ENCODE measurements at regions not wholly inside any gene's neighbourhood (a gene's known extent, or its start where the extent isn't known, plus 50 kb on each side); places are given as distances from the start of the nearest gene placed in this dataset.

GRCh38 chr5:111676926-111677415, 80.0 kb downstream of the NREP start:
- no peaks in the 10 kb centered on the region for H3K27me3 Mint-ChIP-seq
- peaks cover 29% of the 10 kb centered on the region for H3K4me1 Mint-ChIP-seq (ENCODE audit: unreplicated experiment)
- no peak overlapping the region for H3K4me3 Mint-ChIP-seq
- H3K27ac Mint-ChIP-seq = no peak overlapping the region
- H3K9me3 Mint-ChIP-seq = no peaks in the 10 kb centered on the region
- no peak for TF ChIP-seq CTCF (conservative IDR thresholded peaks at IDR 0.05)
- no peaks in the 10 kb centered on the region for H3K36me3 Mint-ChIP-seq
- DNase-seq (ENCODE audit: extremely low spot score, unreplicated experiment) = no peak

GRCh38 chr5:111676466-111676865, 80.5 kb downstream of the NREP start:
- peaks cover 25% of the 10 kb centered on the region for H3K4me1 Mint-ChIP-seq (ENCODE audit: unreplicated experiment)
- H3K9me3 Mint-ChIP-seq = no peaks in the 10 kb centered on the region
- no peaks in the 10 kb centered on the region for H3K27me3 Mint-ChIP-seq
- TF ChIP-seq CTCF (conservative IDR thresholded peaks at IDR 0.05) = no peak
- no peaks in the 10 kb centered on the region for H3K36me3 Mint-ChIP-seq
- no peak overlapping the region for H3K27ac Mint-ChIP-seq
- H3K4me3 Mint-ChIP-seq = no peak overlapping the region
- no peak for DNase-seq (ENCODE audit: extremely low spot score, unreplicated experiment)

GRCh38 chr5:111675201-111675934, 81.6 kb downstream of the NREP start:
- no peaks in the 10 kb centered on the region for H3K36me3 Mint-ChIP-seq
- no peaks in the 10 kb centered on the region for H3K27me3 Mint-ChIP-seq
- no peak overlapping the region for H3K4me3 Mint-ChIP-seq
- DNase-seq (ENCODE audit: extremely low spot score, unreplicated experiment) = no peak
- H3K9me3 Mint-ChIP-seq = no peaks in the 10 kb centered on the region
- TF ChIP-seq CTCF (conservative IDR thresholded peaks at IDR 0.05) = no peak
- H3K4me1 Mint-ChIP-seq (ENCODE audit: unreplicated experiment) = peaks cover 14% of the 10 kb centered on the region
- H3K27ac Mint-ChIP-seq = no peak overlapping the region

- H3K36me3 Mint-ChIP-seq = no peaks in the 10 kb centered on the region
- no peaks in the 10 kb centered on the region for H3K9me3 Mint-ChIP-seq
- no peak for DNase-seq (ENCODE audit: extremely low spot score, unreplicated experiment)
- no peak overlapping the region for H3K27ac Mint-ChIP-seq
- H3K4me1 Mint-ChIP-seq (ENCODE audit: unreplicated experiment) = peaks cover 12% of the 10 kb centered on the region
- peaks cover 3% of the 10 kb centered on the region for H3K27me3 Mint-ChIP-seq
- TF ChIP-seq CTCF (conservative IDR thresholded peaks at IDR 0.05) = no peak
- no peak overlapping the region for H3K4me3 Mint-ChIP-seq
These were observed 82.9 kb downstream of the NREP start for GRCh38 chr5:111673891-111674626.

GRCh38 chr5:111672099-111672498, 84.9 kb downstream of the NREP start:
- no peaks in the 10 kb centered on the region for H3K36me3 Mint-ChIP-seq
- no peak for DNase-seq (ENCODE audit: extremely low spot score, unreplicated experiment)
- peaks cover 5% of the 10 kb centered on the region for H3K27me3 Mint-ChIP-seq
- TF ChIP-seq CTCF (conservative IDR thresholded peaks at IDR 0.05) = no peak
- no peaks in the 10 kb centered on the region for H3K9me3 Mint-ChIP-seq
- peaks cover 12% of the 10 kb centered on the region for H3K4me1 Mint-ChIP-seq (ENCODE audit: unreplicated experiment)
- H3K4me3 Mint-ChIP-seq = no peak overlapping the region
- no peak overlapping the region for H3K27ac Mint-ChIP-seq

Measured in type B pancreatic cell (in vitro differentiated cells).